Mucosa of gallbladder (tissue), 1 donor: ENCODE measurements at regions not wholly inside any gene's neighbourhood (a gene's known extent, or its start where the extent isn't known, plus 50 kb on each side); places are given as distances from the start of the nearest gene placed in this dataset.

Experiments used
- DNase-seq: peaks from one replicate; pipeline ENCODE4 v3.0.0-alpha.2; 2020; ENCODE audit warnings: low spot score
- donor health status: DM: no; HTN: no; CAD: no.

DNA sequence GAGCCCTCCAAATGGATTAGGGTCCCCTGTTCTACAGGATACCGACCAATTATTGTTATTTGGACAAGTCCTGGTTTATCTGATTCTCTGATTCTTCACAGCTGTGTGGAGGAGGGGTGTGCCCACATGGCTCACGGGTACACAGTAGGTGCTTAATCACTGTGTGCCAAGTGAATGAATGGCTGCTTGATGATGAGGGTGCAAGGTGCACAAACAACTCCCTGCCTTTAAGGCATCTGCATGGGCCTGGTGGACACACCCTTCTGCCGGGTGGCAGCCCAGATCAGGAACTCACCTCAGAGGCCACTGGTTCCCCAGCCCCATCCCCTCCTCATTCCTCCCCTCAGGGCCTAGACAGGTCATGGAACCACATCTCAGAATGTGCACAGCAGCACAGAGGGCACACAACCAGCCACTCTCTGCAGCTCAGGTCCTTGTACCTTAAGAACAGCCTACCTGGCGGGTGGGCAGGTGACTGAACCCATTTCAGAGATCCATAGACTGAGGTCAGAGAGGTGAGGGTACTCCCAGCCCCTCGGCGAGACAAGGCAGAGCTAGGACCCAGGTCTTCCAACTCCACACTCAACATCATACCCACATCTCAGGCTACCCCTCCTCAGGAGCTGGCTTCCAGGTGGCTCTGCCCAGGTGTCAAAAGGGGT, 50.3 kb downstream of the SHANK2 start:
- no peak for DNase-seq

DNA sequence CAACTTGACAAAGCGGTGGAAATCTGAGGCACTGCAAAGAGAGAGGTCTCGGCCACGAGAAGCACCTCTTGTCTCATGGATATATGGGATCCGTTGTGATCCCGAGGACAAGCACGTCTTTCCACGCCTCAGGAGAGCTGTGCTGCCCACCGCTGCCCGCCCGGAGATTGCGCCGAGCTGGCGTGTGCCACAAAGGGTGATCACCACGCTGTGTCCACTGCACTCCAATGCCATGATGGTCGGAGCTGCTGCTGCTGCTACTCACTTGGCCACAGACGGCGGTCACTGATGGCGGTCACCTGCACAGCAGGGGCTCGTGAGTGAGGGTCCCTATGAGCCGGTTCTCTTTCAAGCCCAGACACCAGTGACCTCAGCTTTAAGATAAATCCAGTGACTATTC, 51.1 kb downstream of the SHANK2 start:
- no peak for DNase-seq

DNA sequence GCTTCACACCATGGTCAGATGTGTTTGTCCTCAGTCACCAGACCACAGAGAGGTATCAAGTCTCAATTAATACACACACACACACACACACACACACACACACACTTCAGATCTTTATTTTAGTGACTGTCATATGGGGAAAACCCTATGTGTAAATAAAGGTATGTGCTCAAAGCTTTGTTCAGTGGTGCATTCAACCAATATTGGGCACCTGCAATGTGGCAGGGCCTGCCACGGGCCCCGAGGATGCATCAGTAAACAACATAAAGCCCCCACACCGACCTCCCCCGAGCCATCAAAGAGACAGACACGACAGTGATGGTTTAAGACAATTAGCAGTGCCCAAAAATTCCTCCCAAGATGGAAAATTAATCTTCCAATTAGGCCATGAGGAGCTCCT, 51.6 kb downstream of the SHANK2 start:
- DNase-seq = no peak

DNA sequence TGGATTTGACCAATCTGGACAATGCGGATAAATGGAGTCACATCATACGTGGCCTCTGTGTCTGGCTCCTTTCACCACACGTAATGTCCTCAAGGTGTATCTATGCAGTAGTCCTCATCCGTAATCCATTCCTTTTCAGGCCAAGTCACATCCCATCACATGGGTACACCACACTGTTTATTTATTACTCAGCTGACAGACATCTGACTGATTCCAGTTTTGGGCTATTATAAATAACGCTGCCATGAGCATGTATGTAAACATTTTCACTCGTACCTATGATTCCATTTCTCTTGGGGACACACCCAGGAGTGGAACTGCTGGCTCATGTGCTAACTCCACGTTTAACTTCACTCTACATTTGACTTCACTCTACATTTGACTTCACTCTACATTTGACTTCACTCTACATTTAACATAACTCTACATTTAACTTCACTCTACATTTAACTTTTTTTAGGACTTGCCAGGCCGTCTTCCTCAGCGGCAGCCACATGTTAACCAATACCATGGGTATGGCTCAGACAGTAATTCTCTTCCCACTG, 52.1 kb downstream of the SHANK2 start:
- DNase-seq = no peak

DNA sequence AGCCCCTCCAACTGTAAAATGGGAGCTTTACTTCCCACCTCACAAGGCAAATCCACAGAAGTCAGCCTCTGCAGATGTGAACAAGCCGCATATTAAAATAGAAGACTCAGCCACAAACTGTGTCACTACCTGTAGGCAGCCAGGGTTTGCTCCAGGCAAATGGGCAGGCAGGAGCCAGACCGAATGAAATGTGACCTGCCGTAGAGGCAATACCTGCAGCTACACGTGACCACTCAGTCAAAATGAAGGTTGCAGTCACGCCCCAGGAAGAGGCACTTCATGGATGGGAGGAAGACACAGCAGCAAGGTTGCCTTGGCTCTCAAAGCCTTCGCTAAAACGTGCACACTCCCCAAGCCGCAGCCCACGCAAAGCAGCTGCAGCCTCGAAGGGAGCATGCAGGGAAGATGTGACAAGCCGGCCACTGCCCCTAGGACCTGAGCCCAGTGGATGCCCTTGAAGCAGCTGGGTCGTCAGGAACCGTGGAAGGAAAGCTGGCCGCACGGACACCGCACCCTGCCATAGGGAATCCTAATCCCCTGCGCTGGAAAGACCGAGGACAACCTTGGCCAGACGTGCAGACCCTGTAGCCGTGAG, 53.1 kb downstream of the SHANK2 start:
- DNase-seq = no peak

DNA sequence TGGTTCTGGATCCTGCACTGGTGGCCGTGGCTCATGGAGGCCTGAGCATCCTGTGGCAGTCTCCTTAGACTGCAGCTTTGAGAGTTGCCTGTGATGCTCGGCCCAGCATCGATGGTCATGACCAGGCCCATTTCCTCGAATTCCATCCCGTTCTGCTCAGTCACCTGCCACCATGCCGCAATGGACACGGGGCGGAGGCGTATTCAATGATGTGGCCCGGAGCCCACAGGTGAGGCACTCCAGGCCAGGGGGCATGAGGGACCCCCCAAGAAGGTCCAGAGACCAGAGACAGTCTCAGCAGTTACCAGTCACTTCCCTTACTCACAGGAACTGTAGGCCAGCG, 53.6 kb downstream of the SHANK2 start:
- no peak for DNase-seq

DNA sequence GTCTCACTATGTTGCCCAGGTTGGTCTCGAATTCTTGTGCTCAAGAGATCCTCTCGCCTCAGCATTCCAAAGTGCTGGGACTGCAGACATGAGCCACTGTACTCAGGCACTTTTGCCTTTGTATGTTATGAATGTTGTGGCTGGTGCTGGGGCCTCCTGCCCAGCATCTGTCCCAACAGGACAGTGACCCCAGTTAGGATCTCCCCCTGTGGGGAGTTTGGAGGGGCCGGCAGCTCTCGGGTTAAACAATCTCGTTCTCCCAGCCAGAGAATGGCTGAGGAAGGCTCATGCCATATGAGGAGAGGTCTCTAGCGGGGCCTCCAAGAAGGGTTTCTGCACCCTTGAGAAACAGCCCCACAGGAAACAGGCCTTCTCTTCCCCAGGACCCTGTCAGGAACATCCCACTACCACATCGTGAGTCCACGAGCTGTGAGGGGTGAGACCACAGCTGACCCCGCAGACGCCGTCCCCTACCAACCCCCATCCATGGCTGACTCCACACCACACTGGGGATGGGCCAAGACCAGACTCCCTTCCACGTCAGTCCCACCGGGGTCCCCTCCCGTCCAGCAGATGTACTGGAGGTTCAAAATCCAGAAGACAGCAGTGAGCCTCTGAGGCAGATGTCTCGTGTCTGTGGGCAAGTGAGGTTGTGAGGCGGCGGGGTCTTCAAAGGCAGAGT, 54.1 kb downstream of the SHANK2 start:
- DNase-seq = no peak

DNA sequence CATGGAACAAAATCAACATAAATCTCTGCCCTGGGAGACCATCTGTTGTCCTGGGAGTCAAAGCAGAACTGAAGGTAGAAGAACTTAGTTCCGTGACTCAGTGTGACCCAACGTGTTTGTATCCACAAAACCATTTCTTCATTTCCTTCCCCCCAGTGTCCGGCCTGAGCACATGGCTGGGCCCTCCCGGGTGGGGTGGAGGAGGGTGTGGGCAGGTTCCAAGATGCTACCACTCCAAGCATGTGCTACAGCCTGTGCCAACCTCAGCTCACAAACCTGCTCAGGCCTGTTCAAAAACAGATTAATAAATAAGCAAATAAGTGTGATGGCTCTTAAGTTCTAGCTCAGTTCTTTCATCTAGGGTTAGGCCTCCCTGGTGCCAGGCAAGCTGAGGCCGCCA, 55.3 kb downstream of the SHANK2 start:
- no peak for DNase-seq

DNA sequence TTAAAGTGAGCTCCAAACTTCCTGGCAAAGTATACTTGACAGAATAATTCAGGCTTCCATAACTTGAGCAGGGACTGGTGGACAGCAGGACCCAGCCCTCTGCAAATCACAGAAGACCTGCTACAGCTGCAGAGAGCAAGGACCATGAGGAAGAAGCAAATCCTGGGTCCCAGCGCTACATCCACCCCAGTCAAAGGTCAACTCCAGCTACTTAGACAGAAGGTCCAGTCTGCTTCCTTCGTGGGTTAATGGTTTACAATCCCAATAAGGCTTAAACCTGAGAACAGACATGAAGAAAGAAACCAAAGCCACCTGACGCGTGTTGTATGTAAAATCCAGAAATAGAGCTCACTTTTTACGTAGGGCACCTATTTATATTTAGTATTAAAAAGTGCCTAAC, 57.7 kb downstream of the SHANK2 start:
- DNase-seq = no peak

DNA sequence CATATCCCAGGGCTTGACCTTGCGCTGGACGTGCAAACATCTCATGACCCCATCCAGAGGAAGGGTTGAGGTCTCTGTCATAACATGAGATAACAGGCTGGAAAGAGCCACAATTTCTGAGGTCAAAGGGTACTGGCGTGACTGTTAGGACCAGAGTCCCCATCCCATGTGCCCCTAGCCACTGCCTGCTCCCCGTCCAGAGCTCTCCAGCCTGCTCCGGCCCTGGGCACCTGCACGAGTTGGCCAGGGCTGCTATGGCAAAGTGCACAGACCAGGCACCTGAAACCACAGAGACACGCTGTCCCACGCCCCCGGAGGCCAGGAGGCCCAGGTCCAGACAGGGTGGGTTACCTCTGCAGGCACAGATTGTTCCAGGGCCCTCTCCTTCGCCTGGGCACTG, 58.9 kb downstream of the SHANK2 start:
- no peak for DNase-seq

DNA sequence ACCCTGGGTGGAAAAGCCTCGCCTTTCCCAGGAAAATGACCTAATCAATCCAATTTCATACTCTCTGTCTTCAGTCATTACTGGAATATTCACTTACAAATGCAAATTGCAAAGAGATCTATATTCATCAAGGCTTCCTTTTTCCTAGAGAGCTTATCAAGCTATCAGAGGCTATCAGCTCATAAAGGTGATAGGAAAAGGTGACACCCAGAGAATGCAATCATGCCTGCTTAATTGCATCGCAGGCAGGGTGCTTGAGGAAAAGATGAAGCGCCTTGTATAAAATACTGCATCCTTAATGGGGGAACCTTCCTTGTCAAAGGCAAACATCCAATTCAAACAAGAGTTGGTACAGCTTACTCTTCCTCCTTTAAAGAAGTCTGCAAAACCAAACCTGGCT, 59.7 kb downstream of the SHANK2 start:
- no peak for DNase-seq

DNA sequence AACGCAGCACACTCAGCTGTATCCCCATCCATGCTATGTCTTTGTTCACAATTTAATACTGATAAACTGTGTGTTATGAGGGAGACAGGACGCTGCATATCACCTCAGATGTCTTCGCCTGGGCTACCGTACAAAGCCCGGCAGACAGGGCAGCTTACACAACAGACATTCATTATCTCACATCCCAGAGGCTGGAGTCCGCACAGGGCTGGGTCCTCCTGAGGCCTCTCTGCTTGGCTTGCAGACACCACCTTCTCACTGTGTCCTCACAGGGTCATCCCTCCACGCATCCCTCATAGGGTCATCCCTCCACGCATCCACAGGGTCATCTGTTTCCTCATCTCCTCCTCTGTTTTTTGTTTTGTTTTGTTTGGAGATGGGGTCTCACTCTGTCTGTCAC, 61.2 kb downstream of the SHANK2 start:
- no peak for DNase-seq

DNA sequence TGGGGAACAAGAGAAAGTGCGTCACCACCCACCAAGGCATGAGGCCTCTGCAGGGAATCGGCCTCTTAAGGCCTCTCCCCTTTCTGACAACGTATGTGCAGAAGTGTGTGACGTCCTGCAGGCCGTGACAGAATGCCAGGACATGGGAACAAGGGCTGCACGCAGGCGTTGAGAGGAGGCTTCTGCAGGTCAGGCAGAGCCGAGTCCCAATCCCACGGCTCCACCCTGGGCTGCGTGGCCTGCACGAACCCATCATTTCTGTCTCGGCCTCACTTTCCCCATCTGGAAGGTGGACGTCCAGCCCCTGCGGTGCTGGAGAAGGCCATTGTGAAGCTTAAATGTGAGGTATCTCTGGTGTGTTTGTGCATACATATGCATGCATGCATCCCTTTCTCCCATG, 61.8 kb downstream of the SHANK2 start:
- no peak for DNase-seq

DNA sequence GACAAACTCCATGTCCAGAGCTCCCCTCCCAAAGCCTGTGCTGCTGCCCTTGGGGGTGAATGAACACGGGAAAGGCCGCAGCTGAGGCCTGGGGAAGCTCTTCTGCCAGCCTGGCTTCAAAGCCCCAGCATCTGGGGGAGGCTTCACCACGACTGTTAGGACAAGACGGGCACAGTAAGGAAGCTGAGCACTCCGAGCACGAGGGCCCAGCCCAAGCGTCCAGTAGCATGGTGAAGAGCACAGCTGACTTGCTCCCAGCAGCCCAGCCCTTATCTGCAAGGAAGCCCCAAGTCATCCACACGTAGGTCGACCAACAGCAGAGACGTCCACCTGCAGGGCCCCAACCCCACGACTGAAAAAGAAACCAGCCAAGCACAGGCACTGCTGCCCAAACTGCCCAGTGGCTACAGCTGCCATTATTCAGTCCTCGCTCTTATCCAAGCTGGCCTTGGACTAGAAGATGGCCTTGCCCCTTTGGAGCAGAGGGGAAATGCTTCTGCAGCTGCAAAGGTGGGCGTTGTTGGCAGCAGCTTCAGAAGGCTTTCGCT, 62.5 kb downstream of the SHANK2 start:
- DNase-seq = no peak

DNA sequence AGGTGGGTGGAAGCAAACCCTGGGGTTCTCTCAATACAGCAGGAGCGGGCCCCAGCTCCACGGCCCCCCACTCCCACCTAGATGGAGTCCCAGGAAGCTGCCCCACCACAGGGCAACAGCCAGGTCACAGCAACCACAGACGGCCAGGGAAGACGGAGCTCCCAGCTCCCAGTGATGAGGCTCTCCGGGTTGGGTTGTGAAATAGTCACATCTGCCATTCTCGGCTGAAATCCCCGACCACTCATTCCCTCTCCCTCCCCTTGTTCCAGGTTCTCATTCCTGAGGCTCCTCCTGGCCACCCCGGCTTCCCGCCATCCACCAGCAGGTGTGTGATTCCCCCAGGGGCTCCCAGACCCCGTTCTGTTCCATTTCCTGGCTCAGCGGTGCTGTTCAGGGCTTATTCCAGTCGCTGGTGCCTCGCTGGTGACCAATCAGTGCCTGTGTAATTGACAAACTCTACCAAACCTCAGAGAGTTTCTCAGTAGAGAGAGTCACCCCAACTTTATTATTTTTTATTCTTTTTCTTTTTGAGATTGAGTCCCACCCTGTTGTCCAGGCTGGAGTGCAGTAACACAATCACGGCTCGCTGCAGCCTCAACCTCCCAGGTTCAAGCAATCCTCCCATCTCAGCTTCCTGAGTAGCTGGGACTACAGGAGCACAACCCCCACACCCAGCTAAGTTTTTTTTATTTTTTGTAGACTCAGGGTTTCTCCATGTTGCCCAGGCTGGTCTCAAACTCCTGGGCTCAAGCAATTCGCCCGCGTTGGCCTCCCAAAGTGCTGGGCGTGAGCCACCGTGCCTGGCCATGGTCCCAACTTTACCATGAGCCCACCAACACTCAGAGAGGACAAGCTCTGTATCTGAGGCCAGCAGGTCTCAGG, 63.2 kb downstream of the SHANK2 start:
- DNase-seq = no peak

DNA sequence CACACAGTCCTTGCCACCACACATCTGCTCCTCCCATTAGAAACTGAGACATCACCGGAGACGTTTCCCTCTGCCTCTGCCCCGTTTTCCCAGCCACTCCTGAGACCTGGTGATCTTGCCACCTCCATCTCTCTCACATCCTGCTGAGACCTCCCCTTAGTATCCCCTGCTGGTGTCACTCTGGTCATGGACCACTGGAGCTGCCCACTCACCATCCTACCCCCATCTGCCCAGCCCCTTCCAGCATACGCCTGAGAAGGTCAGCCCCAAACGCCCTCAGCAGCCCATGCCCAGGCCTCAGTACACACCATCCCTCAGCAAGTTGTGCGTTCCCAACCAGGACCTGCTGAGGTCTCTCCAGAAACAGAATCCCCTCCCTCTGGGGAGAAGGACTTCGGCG, 64.3 kb downstream of the SHANK2 start:
- DNase-seq = no peak

DNA sequence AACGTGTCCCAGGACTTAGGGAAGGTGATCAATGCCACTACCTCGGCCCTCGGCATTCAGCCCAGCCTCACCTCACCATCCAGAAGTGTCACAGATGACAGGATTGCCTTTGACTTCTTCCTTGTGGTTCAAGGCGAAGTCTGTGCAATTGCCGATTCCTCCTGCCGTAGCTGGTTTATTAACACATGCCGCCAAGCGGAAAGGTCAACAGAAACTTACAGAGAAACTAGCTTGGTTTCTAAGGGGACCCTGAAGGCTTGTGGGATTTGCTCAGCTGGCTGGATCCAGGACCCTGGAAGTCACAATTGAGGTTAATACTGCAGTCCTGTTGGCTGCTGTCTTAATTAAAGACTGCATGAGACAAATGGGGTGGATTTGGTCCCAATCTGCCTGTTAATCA, 65.6 kb downstream of the SHANK2 start:
- no peak for DNase-seq

DNA sequence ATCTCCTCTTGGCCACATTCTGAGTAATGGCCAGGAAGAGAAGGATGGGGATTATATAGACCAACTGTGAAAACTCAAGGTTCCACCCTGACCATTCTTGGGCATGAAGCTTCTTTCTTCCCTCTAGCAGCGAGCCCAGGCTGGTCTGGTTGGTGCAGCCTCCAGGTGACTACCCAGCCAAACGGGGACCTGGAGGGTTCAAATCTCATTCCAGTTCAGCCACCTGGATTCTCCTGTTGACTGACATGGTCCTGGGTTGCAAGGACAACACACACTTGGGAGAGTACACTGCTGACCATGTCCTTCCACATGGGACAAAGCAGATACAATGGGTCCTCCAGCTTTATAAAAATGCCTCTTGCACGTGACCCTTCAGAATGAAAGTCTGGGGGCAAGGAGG, 67.0 kb downstream of the SHANK2 start:
- DNase-seq = no peak

DNA sequence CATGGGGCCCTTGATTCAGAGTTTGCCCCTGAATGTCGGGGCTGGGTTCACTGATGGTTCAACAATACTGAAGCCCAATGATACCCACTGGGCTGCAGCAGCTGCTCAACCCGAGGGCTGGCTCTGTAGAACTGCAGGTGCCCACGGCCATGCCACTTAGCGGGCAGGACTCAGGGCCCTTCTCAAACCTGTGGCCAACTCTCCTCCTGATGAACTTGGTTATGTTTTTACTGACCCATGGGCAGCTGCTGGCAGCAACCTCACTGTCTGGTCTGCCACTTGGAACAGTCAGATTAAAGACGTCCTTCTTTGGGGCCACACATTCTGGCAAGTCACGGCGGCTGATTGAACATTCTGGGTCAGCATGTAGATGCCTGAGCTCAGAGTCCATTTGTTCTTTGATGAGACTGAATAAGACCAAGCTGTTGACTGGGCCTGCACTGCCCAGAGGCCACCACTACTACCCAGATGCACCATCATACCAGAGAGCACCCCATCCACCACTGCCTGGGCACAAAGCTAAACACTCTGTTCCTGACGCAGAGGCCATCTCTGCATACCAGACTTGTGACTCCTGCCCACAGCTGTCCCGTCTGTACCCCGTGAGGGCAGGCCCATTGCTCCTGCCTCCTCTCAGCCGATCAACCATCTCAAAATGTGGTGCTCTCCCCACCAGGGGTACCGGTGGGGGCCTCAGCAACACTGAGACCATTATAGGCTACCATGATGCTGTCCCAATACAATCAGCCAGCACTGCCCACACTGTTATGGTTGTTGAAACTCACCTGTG, 67.8 kb downstream of the SHANK2 start:
- no peak for DNase-seq

DNA sequence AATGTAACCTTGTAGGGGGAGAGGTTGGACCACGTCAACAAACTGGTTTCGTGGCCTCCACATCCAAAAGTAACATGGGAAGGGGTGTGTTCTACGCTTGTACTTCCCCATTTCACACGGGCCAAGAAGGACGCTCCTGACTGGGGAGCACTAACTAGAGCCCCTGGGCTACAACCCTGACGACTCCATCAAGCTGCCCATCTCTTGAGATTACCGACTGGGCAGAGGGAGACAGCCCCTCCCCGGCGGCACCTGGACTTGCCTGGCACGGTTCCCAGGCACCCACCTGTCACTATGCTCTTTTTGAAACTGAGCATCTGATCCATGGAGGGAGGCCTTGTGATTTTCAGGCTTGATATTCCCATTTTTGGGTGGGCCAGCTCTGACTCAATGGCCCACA, 68.5 kb downstream of the SHANK2 start:
- no peak for DNase-seq
